Hematopoietic multipotent progenitor cell treated with erythropoietin and hydrocortisone succinate and interleukin-3 and kit ligand, for 6 days (in vitro differentiated cells): ENCODE measurements at regions not wholly inside any gene's neighbourhood (a gene's known extent, or its start where the extent isn't known, plus 50 kb on each side); places are given as distances from the start of the nearest gene placed in this dataset.

Experiments
- DNase-seq: peaks from one replicate; pipeline ENCODE4 v3.0.0-alpha.2; 2015

- DNase-seq: no peak
Observed at GRCh38 chr12:66976526-66976925, 292.6 kb upstream of the CAND1 start.

GRCh38 chr12:66978802-66979201 lies 290.4 kb upstream of the CAND1 start:
- DNase-seq: no peak

GRCh38 chr12:66979251-66979650 lies 289.9 kb upstream of the CAND1 start:
- DNase-seq: no peak

GRCh38 chr12:66984077-66984476 lies 285.1 kb upstream of the CAND1 start:
- DNase-seq: no peak

- DNase-seq: no peak
Observed at GRCh38 chr12:66984962-66985361, 284.2 kb upstream of the CAND1 start.

- DNase-seq: no peak
Observed at GRCh38 chr12:66999141-66999540, 270.0 kb upstream of the CAND1 start.

- DNase-seq: no peak
Observed at GRCh38 chr12:67001251-67001650, 267.9 kb upstream of the CAND1 start.

GRCh38 chr12:67002720-67003119 lies 266.4 kb upstream of the CAND1 start:
- DNase-seq: no peak

GRCh38 chr12:67006610-67007009 lies 262.5 kb upstream of the CAND1 start:
- DNase-seq: no peak

- no peak for DNase-seq
Observed at GRCh38 chr12:67014642-67015041, 254.5 kb upstream of the CAND1 start.

GRCh38 chr12:67018105-67018504 lies 251.1 kb upstream of the CAND1 start:
- no peak for DNase-seq

GRCh38 chr12:67019070-67019469 lies 250.1 kb upstream of the CAND1 start:
- DNase-seq: no peak

GRCh38 chr12:67025543-67026114 lies 243.5 kb upstream of the CAND1 start:
- peak; percentile 46 for DNase-seq

GRCh38 chr12:67026487-67027246 lies 242.5 kb upstream of the CAND1 start:
- DNase-seq: no peak

- no peak for DNase-seq
Observed at GRCh38 chr12:67028529-67028928, 240.6 kb upstream of the CAND1 start.

GRCh38 chr12:67034110-67034879 lies 234.9 kb upstream of the CAND1 start:
- no peak for DNase-seq

GRCh38 chr12:67035121-67035520 lies 234.0 kb upstream of the CAND1 start:
- DNase-seq: no peak

GRCh38 chr12:67038486-67038885 lies 230.7 kb upstream of the CAND1 start:
- DNase-seq: no peak

GRCh38 chr12:67039995-67040860 lies 228.9 kb upstream of the CAND1 start:
- no peak for DNase-seq

GRCh38 chr12:67040861-67041137 lies 228.4 kb upstream of the CAND1 start:
- no peak for DNase-seq

- no peak for DNase-seq
Observed at GRCh38 chr12:67042697-67043131, 226.4 kb upstream of the CAND1 start.

GRCh38 chr12:67043771-67044170 lies 225.4 kb upstream of the CAND1 start:
- no peak for DNase-seq

- DNase-seq: no peak
Observed at GRCh38 chr12:67045650-67046049, 223.5 kb upstream of the CAND1 start.
